ENCODE measurements at regions not wholly inside any gene's neighbourhood (a gene's known extent, or its start where the extent isn't known, plus 50 kb on each side); places are given as distances from the start of the nearest gene placed in this dataset.
"Not testable (repeated sequence)": the region's sequence is repeated elsewhere in the genome, so short reads cannot be mapped to it uniquely, and the experiment has no call there.

- Histone ChIP-seq H3K27me3 (no peaks in the 10 kb centered on the region), H3K9me3 (replicated peaks in 1 of 3) (no peaks in the 10 kb centered on the region), H3K27ac (no peak overlapping the region), H3K36me3 (replicated peaks in 1 of 2) (no peaks in the 10 kb centered on the region), H3K4me1 (replicated peaks in 1 of 2) (no peaks in the 10 kb centered on the region), H3K4me3 (no peak overlapping the region)
- no peak for DNase-seq
- intact Hi-C loops (cut with DNase I): loop anchor here in 1 of 2 donors (10.0 kb wide), 1 partner anchor 871 kb away; no protein-coding TSS in a partner anchor
- WGBS, 4 donors: 82 to 84% (median 83%) methylated on average over 9 of the region's 9 CpGs
- TF ChIP-seq, protein P1, sequence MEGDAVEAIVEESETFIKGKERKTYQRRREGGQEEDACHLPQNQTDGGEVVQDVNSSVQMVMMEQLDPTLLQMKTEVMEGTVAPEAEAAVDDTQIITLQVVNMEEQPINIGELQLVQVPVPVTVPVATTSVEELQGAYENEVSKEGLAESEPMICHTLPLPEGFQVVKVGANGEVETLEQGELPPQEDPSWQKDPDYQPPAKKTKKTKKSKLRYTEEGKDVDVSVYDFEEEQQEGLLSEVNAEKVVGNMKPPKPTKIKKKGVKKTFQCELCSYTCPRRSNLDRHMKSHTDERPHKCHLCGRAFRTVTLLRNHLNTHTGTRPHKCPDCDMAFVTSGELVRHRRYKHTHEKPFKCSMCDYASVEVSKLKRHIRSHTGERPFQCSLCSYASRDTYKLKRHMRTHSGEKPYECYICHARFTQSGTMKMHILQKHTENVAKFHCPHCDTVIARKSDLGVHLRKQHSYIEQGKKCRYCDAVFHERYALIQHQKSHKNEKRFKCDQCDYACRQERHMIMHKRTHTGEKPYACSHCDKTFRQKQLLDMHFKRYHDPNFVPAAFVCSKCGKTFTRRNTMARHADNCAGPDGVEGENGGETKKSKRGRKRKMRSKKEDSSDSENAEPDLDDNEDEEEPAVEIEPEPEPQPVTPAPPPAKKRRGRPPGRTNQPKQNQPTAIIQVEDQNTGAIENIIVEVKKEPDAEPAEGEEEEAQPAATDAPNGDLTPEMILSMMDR (IDR thresholded peaks at IDR 0.05): no peak
- TF ChIP-seq POLR2A (IDR thresholded peaks at IDR 0.05): no peak
These were observed 98.1 kb downstream of the HNRNPD start for GRCh38 chr4:82275431-82276331.

DNA sequence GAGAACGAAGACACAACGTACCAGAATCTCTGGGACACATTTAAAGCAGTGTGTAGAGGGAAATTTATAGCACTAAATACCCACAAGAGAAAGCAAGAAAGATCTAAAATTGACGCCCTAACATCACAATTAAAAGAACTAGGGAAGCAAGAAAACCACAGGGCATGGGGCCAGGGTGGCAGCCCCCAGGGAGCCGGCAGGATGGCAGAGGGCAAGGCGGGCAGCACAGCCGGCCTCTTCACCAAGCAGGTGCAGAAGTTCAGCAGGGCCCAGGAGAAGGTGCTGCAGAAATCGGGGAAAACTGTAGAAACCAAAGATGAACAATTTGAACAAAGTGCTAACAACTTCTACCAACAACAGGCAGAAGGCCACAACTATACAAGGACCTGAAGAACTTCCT, 99.1 kb downstream of the HNRNPD start:
- not testable (repeated sequence) for H3K9me3 ChIP-seq (replicated peaks in 1 of 3); H3K27me3 ChIP-seq; H3K4me1 ChIP-seq (replicated peaks in 1 of 2); H3K27ac ChIP-seq; H3K4me3 ChIP-seq; DNase-seq; H3K36me3 ChIP-seq (replicated peaks in 1 of 2)
- 72 to 85% (median 74%) methylated on average over 7 of the region's 7 CpGs for WGBS, 4 donors
- intact Hi-C loops (cut with DNase I): loop anchor here in 1 of 2 donors (10.0 kb wide), 1 partner anchor 870 kb away; no protein-coding TSS in a partner anchor

GRCh38 chr4:82272523-82272922, 101.3 kb downstream of the HNRNPD start:
- H3K4me1 ChIP-seq (replicated peaks in 1 of 2); DNase-seq; H3K4me3 ChIP-seq; H3K27me3 ChIP-seq; H3K27ac ChIP-seq; H3K9me3 ChIP-seq (replicated peaks in 1 of 3); H3K36me3 ChIP-seq (replicated peaks in 1 of 2): not testable (repeated sequence)
- intact Hi-C loops (cut with DNase I): loop anchor here in 1 of 2 donors (10.0 kb wide), 1 partner anchor 868 kb away; no protein-coding TSS in a partner anchor
- 83 to 98% (median 90%) methylated on average over 2 to 4 of the region's 4 CpGs for WGBS, 4 donors

DNA sequence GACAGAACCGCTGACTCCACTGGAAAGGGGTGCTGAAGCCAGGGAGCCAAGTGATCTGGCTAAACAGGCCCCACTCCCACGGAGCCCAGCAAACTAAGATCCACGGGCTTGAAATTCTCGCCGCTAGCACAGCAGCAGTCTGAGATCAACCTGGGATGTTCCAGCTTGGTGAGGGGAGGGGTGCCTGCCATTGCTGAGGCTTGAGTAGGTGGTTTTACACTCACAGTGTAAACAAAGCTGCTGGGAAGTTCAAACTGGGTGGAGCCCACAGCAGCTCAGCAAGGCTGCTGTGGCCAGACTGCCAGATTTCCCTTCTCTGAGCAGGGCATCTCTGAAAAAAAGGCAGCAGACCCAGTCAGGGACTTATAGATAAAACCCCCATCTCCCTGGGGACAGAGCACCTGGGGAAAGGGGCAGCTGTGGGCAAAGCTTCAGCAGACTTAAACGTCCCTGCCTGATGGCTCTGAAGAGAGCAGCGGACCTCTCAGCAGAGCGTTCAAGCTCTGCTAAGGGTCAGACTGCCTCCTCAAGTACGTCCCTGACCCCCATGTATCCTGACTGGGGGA, 101.8 kb downstream of the HNRNPD start:
- not testable (repeated sequence) for H3K36me3 ChIP-seq (replicated peaks in 1 of 2); H3K4me3 ChIP-seq; H3K27me3 ChIP-seq; DNase-seq; H3K9me3 ChIP-seq (replicated peaks in 1 of 3); H3K4me1 ChIP-seq (replicated peaks in 1 of 2); H3K27ac ChIP-seq
- WGBS, 4 donors: 63 to 73% (median 70%) methylated on average over 9 of the region's 9 CpGs; no CpG with 5 or more reads in 1 of the 4 donors
- intact Hi-C loops (cut with DNase I): loop anchor here in 1 of 2 donors (10.0 kb wide), 1 partner anchor 867 kb away; no protein-coding TSS in a partner anchor

GRCh38 chr4:82268826-82269193, 105.0 kb downstream of the HNRNPD start:
- no peak overlapping the region for H3K4me3 ChIP-seq
- DNase-seq: no peak
- H3K4me1 ChIP-seq (replicated peaks in 1 of 2): no peaks in the 10 kb centered on the region
- H3K36me3 ChIP-seq (replicated peaks in 1 of 2): no peaks in the 10 kb centered on the region
- WGBS, 4 donors: 31 to 49% (median 43%) methylated on average over 3 of the region's 3 CpGs
- TF ChIP-seq, protein P1 (IDR thresholded peaks at IDR 0.05): no peak
- no peak for TF ChIP-seq POLR2A (IDR thresholded peaks at IDR 0.05)
- H3K27me3 ChIP-seq: no peaks in the 10 kb centered on the region
- H3K27ac ChIP-seq: no peak overlapping the region
- intact Hi-C loops (cut with DNase I): loop anchor here in 1 of 2 donors (10.0 kb wide), 1 partner anchor 864 kb away; no protein-coding TSS in a partner anchor
- H3K9me3 ChIP-seq (replicated peaks in 1 of 3): no peaks in the 10 kb centered on the region
